Mesendoderm (in vitro differentiated cells): ENCODE measurements at regions not wholly inside any gene's neighbourhood (a gene's known extent, or its start where the extent isn't known, plus 50 kb on each side); places are given as distances from the start of the nearest gene placed in this dataset.

Experiments used
- DNase-seq: peaks from one replicate; pipeline ENCODE4 v3.0.0; 2013
- H2AK5ac ChIP-seq: 2 replicates; pipeline ENCODE4 v1.6.1; 2013; ENCODE audit warnings: low read length, inconsistent platforms
- H2BK120ac ChIP-seq: 2 replicates; pipeline ENCODE4 v1.6.1; 2013; ENCODE audit warnings: low read depth, mild to moderate bottlenecking, low read length, moderate library complexity, mixed read lengths
- H2BK15ac ChIP-seq: replicated peaks from 2 replicates; pipeline ENCODE4 v1.6.1; 2013; ENCODE audit warnings: low read depth, mild to moderate bottlenecking, moderate library complexity
- H2BK5ac ChIP-seq: 2 replicates; pipeline ENCODE4 v1.6.1; 2013; ENCODE audit warnings: low read length, inconsistent platforms
- H3K18ac ChIP-seq: 2 replicates; pipeline ENCODE4 v1.6.1; 2013; ENCODE audit warnings: mild to moderate bottlenecking, low read length, mixed read lengths
- H3K23ac ChIP-seq: one replicate; pipeline ENCODE4 v1.6.1; 2013; ENCODE audit warnings: low read length
- H3K27ac ChIP-seq: 2 replicates; pipeline ENCODE4 v1.5.1; 2013; ENCODE audit warnings: low read depth, mild to moderate bottlenecking, inconsistent platforms, low read length, moderate library complexity
- H3K27me3 ChIP-seq: 2 replicates; pipeline ENCODE4 v1.6.1; 2013; ENCODE audit warnings: low read length, control low read depth, mild to moderate bottlenecking, inconsistent platforms; ENCODE audit not compliant: insufficient read depth, poor library complexity
- H3K36me3 ChIP-seq: 2 replicates; pipeline ENCODE4 v1.6.1; 2013; ENCODE audit warnings: low read length, inconsistent platforms; ENCODE audit not compliant: control insufficient read depth, insufficient read depth
- H3K4ac ChIP-seq: one replicate; pipeline ENCODE4 v1.6.1; 2013; ENCODE audit warnings: low read depth, mild to moderate bottlenecking, low read length, moderate library complexity
- H3K4me1 ChIP-seq: 2 replicates; pipeline ENCODE4 v1.6.1; 2013; ENCODE audit warnings: low read depth, low read length, inconsistent platforms; ENCODE audit not compliant: control insufficient read depth
- H3K4me2 ChIP-seq: 2 replicates; pipeline ENCODE4 v1.6.1; 2013; ENCODE audit warnings: low read length
- H3K4me3 ChIP-seq: 2 replicates; pipeline ENCODE4 v1.5.1; 2013; ENCODE audit warnings: mild to moderate bottlenecking, low read length
- H3K56ac ChIP-seq: one replicate; pipeline ENCODE4 v1.6.1; 2013; ENCODE audit warnings: low read length
- H3K79me1 ChIP-seq: 2 replicates; pipeline ENCODE4 v1.6.1; 2013; ENCODE audit warnings: low read length, inconsistent platforms
- H3K79me2 ChIP-seq: 2 replicates; pipeline ENCODE4 v1.6.1; 2013; ENCODE audit warnings: mild to moderate bottlenecking, low read length; ENCODE audit not compliant: control insufficient read depth, insufficient read depth
- H3K9ac ChIP-seq: 2 replicates; pipeline ENCODE4 v1.6.1; 2013; ENCODE audit warnings: low read length, inconsistent platforms
- H4K5ac ChIP-seq: one replicate; pipeline ENCODE4 v1.6.1; 2013; ENCODE audit warnings: low read length
- H4K8ac ChIP-seq: one replicate; pipeline ENCODE4 v1.6.1; 2013; ENCODE audit warnings: low read depth, mild to moderate bottlenecking, control low read depth, low read length, moderate library complexity
- WGBS: extraction: QIAGEN DNeasy Blood & Tissue Kit; methylation state at CpG from one replicate; pipeline ENCODE4 v1.1.7; 2013; ENCODE audit warnings: low lambda C conversion rate, missing lambda C conversion rate; ENCODE audit not compliant: insufficient coverage; ENCODE audit errors: extremely low coverage; 5-methylcytosine and 5-hydroxymethylcytosine counted together

GRCh38 chr1:218863987-218864386, 309.7 kb upstream of the LYPLAL1 start:
- H3K4me2 ChIP-seq, result no peak overlapping the region
- no CpG with 5 or more reads among the region's 3 CpGs for WGBS

GRCh38 chr1:218865591-218865990, 308.1 kb upstream of the LYPLAL1 start:
- Histone ChIP-seq H3K4me3 (no peak overlapping the region), H4K8ac (no peak overlapping the region), H3K27ac (no peak overlapping the region), H4K5ac (no peak overlapping the region), H3K23ac (no peak overlapping the region), H2BK5ac (no peak overlapping the region), H3K4me2 (no peak overlapping the region), H3K27me3 (no peaks in the 10 kb centered on the region), H3K79me1 (no peaks in the 10 kb centered on the region), H3K9ac (no peak overlapping the region), H3K36me3 (no peaks in the 10 kb centered on the region), H3K4ac (no peak overlapping the region), H2AK5ac (no peak overlapping the region), H3K4me1 (no peaks in the 10 kb centered on the region), H3K79me2 (no peaks in the 10 kb centered on the region), H2BK120ac (no peak overlapping the region), H2BK15ac (no peak overlapping the region), H3K18ac (no peak overlapping the region), H3K56ac (no peak overlapping the region)
- no CpG with 5 or more reads among the region's 1 CpG for WGBS
- no peak for DNase-seq

More at GRCh38 chr1:218863987-218864386, 309.7 kb upstream of the LYPLAL1 start:
- Histone ChIP-seq H3K23ac (no peak overlapping the region), H4K5ac (no peak overlapping the region), H3K79me2 (no peaks in the 10 kb centered on the region), H3K4me3 (no peak overlapping the region), H2BK5ac (no peak overlapping the region), H3K4ac (no peak overlapping the region), H3K9ac (no peak overlapping the region), H4K8ac (no peak overlapping the region), H3K18ac (no peak overlapping the region), H3K36me3 (no peaks in the 10 kb centered on the region), H2BK120ac (no peak overlapping the region), H2AK5ac (no peak overlapping the region), H3K4me1 (no peaks in the 10 kb centered on the region), H2BK15ac (no peak overlapping the region), H3K79me1 (no peaks in the 10 kb centered on the region), H3K27ac (no peak overlapping the region), H3K56ac (no peak overlapping the region), H3K27me3 (no peaks in the 10 kb centered on the region)
- no peak for DNase-seq

GRCh38 chr1:218866507-218866906, 307.2 kb upstream of the LYPLAL1 start:
- Histone ChIP-seq H3K56ac (no peak overlapping the region), H3K79me2 (no peaks in the 10 kb centered on the region)
- DNase-seq, result no peak

GRCh38 chr1:218867066-218867465, 306.6 kb upstream of the LYPLAL1 start:
- no peak overlapping the region for H3K9ac ChIP-seq
- H2BK120ac ChIP-seq, result no peak overlapping the region
- H3K79me1 ChIP-seq, result no peaks in the 10 kb centered on the region
- H3K18ac ChIP-seq, result no peak overlapping the region
- no peak for DNase-seq
- no peaks in the 10 kb centered on the region for H3K79me2 ChIP-seq
- H3K4me1 ChIP-seq, result no peaks in the 10 kb centered on the region
- no peaks in the 10 kb centered on the region for H3K27me3 ChIP-seq
- H3K4me3 ChIP-seq, result no peak overlapping the region
- no peak overlapping the region for H3K27ac ChIP-seq
- H2AK5ac ChIP-seq, result no peak overlapping the region
- H4K5ac ChIP-seq, result no peak overlapping the region
- no peak overlapping the region for H3K56ac ChIP-seq
- no peaks in the 10 kb centered on the region for H3K36me3 ChIP-seq
- no peak overlapping the region for H4K8ac ChIP-seq
- H3K4ac ChIP-seq, result no peak overlapping the region
- no peak overlapping the region for H3K4me2 ChIP-seq
- no CpG with 5 or more reads among the region's 3 CpGs for WGBS
- H2BK15ac ChIP-seq, result no peak overlapping the region
- no peak overlapping the region for H3K23ac ChIP-seq
- no peak overlapping the region for H2BK5ac ChIP-seq

More at GRCh38 chr1:218866507-218866906, 307.2 kb upstream of the LYPLAL1 start:
- Histone ChIP-seq H4K5ac (no peak overlapping the region), H3K4me2 (no peak overlapping the region), H3K4me1 (no peaks in the 10 kb centered on the region), H3K9ac (no peak overlapping the region), H3K23ac (no peak overlapping the region), H3K4ac (no peak overlapping the region), H3K4me3 (no peak overlapping the region), H2BK120ac (no peak overlapping the region), H2BK15ac (no peak overlapping the region), H3K27me3 (no peaks in the 10 kb centered on the region), H3K18ac (no peak overlapping the region), H2AK5ac (no peak overlapping the region), H3K79me1 (no peaks in the 10 kb centered on the region), H3K36me3 (no peaks in the 10 kb centered on the region), H3K27ac (no peak overlapping the region), H4K8ac (no peak overlapping the region), H2BK5ac (no peak overlapping the region)
- no CpG with 5 or more reads among the region's 1 CpG for WGBS

- H3K79me1 ChIP-seq, result no peaks in the 10 kb centered on the region
- H3K36me3 ChIP-seq, result no peaks in the 10 kb centered on the region
- H3K4me3 ChIP-seq, result no peak overlapping the region
- H3K27ac ChIP-seq, result no peak overlapping the region
- no peaks in the 10 kb centered on the region for H3K27me3 ChIP-seq
- no peak overlapping the region for H2BK15ac ChIP-seq
- H3K9ac ChIP-seq, result no peak overlapping the region
- no peak overlapping the region for H3K4me2 ChIP-seq
- H2BK5ac ChIP-seq, result no peak overlapping the region
- no peaks in the 10 kb centered on the region for H3K79me2 ChIP-seq
- H4K5ac ChIP-seq, result no peak overlapping the region
- no peak overlapping the region for H4K8ac ChIP-seq
- H3K56ac ChIP-seq, result no peak overlapping the region
- no CpG with 5 or more reads among the region's 3 CpGs for WGBS
- H3K4ac ChIP-seq, result no peak overlapping the region
- no peaks in the 10 kb centered on the region for H3K4me1 ChIP-seq
- H2AK5ac ChIP-seq, result no peak overlapping the region
- no peak overlapping the region for H2BK120ac ChIP-seq
- no peak overlapping the region for H3K18ac ChIP-seq
- H3K23ac ChIP-seq, result no peak overlapping the region
- DNase-seq, result no peak
Measured at GRCh38 chr1:218867941-218868626, 305.6 kb upstream of the LYPLAL1 start.

- no peak overlapping the region for H3K56ac ChIP-seq
- no peak overlapping the region for H3K4me2 ChIP-seq
- no peak overlapping the region for H3K27ac ChIP-seq
- no peak overlapping the region for H3K23ac ChIP-seq
- no peak overlapping the region for H3K18ac ChIP-seq
- no peak overlapping the region for H2AK5ac ChIP-seq
- H2BK5ac ChIP-seq, result no peak overlapping the region
- H3K4me3 ChIP-seq, result no peak overlapping the region
- H4K8ac ChIP-seq, result no peak overlapping the region
- H3K79me2 ChIP-seq, result no peaks in the 10 kb centered on the region
- H3K27me3 ChIP-seq, result no peaks in the 10 kb centered on the region
- no peak overlapping the region for H3K9ac ChIP-seq
- H3K79me1 ChIP-seq, result no peaks in the 10 kb centered on the region
- no peak overlapping the region for H3K4ac ChIP-seq
- H3K36me3 ChIP-seq, result no peaks in the 10 kb centered on the region
- H4K5ac ChIP-seq, result no peak overlapping the region
- DNase-seq, result no peak
- no peak overlapping the region for H2BK15ac ChIP-seq
- no peaks in the 10 kb centered on the region for H3K4me1 ChIP-seq
- H2BK120ac ChIP-seq, result no peak overlapping the region
Measured at GRCh38 chr1:218869276-218869675, 304.4 kb upstream of the LYPLAL1 start.
